SK-N-MC (cell line): ENCODE measurements at regions not wholly inside any gene's neighbourhood (a gene's known extent, or its start where the extent isn't known, plus 50 kb on each side); places are given as distances from the start of the nearest gene placed in this dataset.

Source experiments
- DNase-seq: peaks from one replicate; pipeline ENCODE4 v3.0.0-alpha.2; 2011; ENCODE audit warnings: low read depth, low spot score
- H3K27ac ChIP-seq: fragments of 200-600 bp; sonication (generic); 2 replicates; pipeline ENCODE4 v1.5.1; 2016; ENCODE audit warnings: mixed run types
- H3K36me3 ChIP-seq: fragments of 200-600 bp; sonication (generic); 2 replicates; pipeline ENCODE4 v1.6.1; 2017; ENCODE audit warnings: antibody characterized with exemption, low read length, mixed read lengths; ENCODE audit not compliant: insufficient read depth
- H3K4me3 ChIP-seq: fragments of 200-600 bp; sonication (generic); 2 replicates; pipeline ENCODE4 v1.5.1; 2016
- H3K9ac ChIP-seq: fragments of 200-600 bp; sonication (generic); 2 replicates; pipeline ENCODE4 v1.8.0; 2017; ENCODE audit warnings: mixed run types, mixed read lengths; ENCODE audit not compliant: insufficient read length
- H3K9me3 ChIP-seq: fragments of 200-600 bp; sonication (generic); 2 replicates; pipeline ENCODE4 v1.6.1; 2017; ENCODE audit warnings: low read depth, mild to moderate bottlenecking, antibody characterized with exemption, low read length, moderate library complexity, mixed read lengths
- EZH2 ChIP-seq: fragments of 200-600 bp; sonication (generic); IDR thresholded peaks from one replicate; pipeline ENCODE4 v1.6.1; 2017; ENCODE audit warnings: antibody characterized with exemption
- FOXP2 ChIP-seq: optimal IDR thresholded peaks from 2 replicates; pipeline ENCODE3; 2011; ENCODE audit warnings: mild to moderate bottlenecking, moderate library complexity; ENCODE audit not compliant: insufficient read depth; ENCODE audit errors: extremely low read length, control extremely low read depth
- POLR2AphosphoS5 ChIP-seq: IDR thresholded peaks from 2 replicates; pipeline ENCODE4 v1.6.1; 2012; ENCODE audit warnings: mild to moderate bottlenecking, low read depth, low read length, borderline replicate concordance

GRCh38 chr4:148514581-148514980 is 72.4 kb upstream of the NR3C2 start:
- Histone ChIP-seq H3K36me3 (no peaks in the 10 kb centered on the region), H3K4me3 (no peak overlapping the region), H3K27ac (no peak overlapping the region), H3K9me3 (no peaks in the 10 kb centered on the region), H3K9ac (no peak overlapping the region)
- no peak for TF ChIP-seq POLR2AphosphoS5
- no peak for TF ChIP-seq EZH2
- TF ChIP-seq FOXP2: no peak
- no peak for DNase-seq

DNA sequence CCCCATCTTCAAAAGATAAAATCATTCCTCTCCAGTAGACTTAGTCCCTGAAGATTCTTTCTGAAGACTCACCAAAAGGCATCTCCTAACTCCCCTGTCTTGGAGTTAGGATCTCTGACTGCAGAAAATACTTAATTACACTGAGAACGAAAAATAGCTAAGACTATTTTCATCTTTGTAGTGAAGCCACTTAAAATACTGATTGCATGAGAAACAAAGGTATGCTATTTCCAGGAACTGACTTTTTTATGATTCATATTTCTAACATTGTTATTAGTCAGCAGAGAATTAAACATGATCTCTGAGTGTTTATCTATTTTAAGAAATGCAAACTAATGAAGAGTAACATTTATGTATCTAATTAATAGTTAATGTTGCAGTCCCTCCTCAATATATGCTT is 71.8 kb upstream of the NR3C2 start:
- TF ChIP-seq FOXP2 (no peak), EZH2 (no peak), POLR2AphosphoS5 (no peak)
- DNase-seq: no peak
- Histone ChIP-seq H3K36me3 (no peaks in the 10 kb centered on the region), H3K9ac (no peak overlapping the region), H3K4me3 (no peak overlapping the region), H3K9me3 (no peaks in the 10 kb centered on the region), H3K27ac (no peak overlapping the region)

DNA sequence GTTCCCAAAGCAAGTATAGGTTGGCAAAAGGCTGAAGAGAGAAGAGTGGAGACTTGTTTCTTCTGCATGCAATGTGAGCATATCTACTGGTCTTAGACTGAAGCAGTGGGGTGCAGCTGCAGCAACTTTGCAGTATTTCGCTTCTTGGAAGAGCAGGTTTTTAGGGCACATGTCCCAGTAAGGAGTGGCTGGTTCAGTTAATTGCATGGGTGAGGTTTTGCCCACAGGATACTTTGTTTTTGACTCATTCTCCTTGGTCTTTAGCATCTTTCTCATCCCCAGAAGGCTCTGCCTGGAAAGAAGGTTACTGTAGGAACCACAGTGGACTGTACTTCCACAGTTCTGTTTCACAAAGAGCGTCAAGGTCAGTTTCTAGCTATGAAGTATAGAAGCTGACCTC is 68.0 kb upstream of the NR3C2 start:
- no peak overlapping the region for H3K27ac ChIP-seq
- TF ChIP-seq EZH2: no peak
- TF ChIP-seq FOXP2: no peak
- TF ChIP-seq POLR2AphosphoS5: no peak
- DNase-seq: no peak

DNA sequence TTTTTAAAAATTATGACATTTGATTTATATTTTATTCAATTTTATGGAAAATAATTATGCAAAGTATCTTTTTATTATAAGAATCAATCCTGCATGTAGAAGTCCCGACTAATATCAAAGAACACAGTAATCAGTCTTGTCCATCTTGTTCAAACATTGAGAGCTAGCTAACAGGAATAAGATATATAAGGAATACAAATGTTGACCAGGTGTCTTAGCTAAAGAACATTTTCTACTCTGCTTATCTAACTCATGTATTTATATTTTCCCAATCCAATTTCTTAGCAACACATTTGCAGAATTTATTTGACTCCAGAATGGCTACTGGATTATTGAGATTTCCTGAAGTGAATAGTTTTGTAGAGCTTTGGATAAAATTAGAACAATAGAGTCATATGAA is 61.5 kb upstream of the NR3C2 start:
- no peaks in the 10 kb centered on the region for H3K9me3 ChIP-seq
- TF ChIP-seq EZH2 (no peak), FOXP2 (no peak), POLR2AphosphoS5 (no peak)
- no peak overlapping the region for H3K4me3 ChIP-seq
- no peaks in the 10 kb centered on the region for H3K36me3 ChIP-seq
- no peak overlapping the region for H3K9ac ChIP-seq
- H3K27ac ChIP-seq: no peak overlapping the region
- DNase-seq: no peak

More for the DNA sequence above, 68.0 kb upstream of the NR3C2 start:
- Histone ChIP-seq H3K9ac (no peak overlapping the region), H3K9me3 (no peaks in the 10 kb centered on the region), H3K4me3 (no peak overlapping the region), H3K36me3 (no peaks in the 10 kb centered on the region)

GRCh38 chr4:148497258-148497657 is 55.0 kb upstream of the NR3C2 start:
- TF ChIP-seq FOXP2 (no peak), EZH2 (no peak), POLR2AphosphoS5 (no peak)
- no peak overlapping the region for H3K27ac ChIP-seq
- H3K4me3 ChIP-seq: no peak overlapping the region
- no peak for DNase-seq
- H3K9me3 ChIP-seq: no peaks in the 10 kb centered on the region
- H3K36me3 ChIP-seq: no peaks in the 10 kb centered on the region
- no peak overlapping the region for H3K9ac ChIP-seq

- TF ChIP-seq FOXP2: no peak
- TF ChIP-seq POLR2AphosphoS5: no peak
- no peak for TF ChIP-seq EZH2
- no peak overlapping the region for H3K4me3 ChIP-seq
- no peaks in the 10 kb centered on the region for H3K36me3 ChIP-seq
- no peak for DNase-seq
- H3K9ac ChIP-seq: no peak overlapping the region
- H3K27ac ChIP-seq: no peak overlapping the region
- no peaks in the 10 kb centered on the region for H3K9me3 ChIP-seq
Measured at GRCh38 chr4:148495463-148495862, 53.2 kb upstream of the NR3C2 start.
